Activated CD4-positive, alpha-beta memory T cell treated with anti-CD3 and anti-CD28 coated beads for 36 hours (primary cell): ENCODE measurements at regions not wholly inside any gene's neighbourhood (a gene's known extent, or its start where the extent isn't known, plus 50 kb on each side); places are given as distances from the start of the nearest gene placed in this dataset.

Experiments used
- CTCF ChIA-PET: fragments of 350-600 bp; sonication (Branson Sonifier 250); formaldehyde crosslinking; loops from one replicate; lab custom pipeline; 2021; ENCODE audit warnings: antibody characterized with exemption, inconsistent platforms; lab: Charles Lee
- POLR2A ChIA-PET: fragments of 350-600 bp; sonication (Branson Sonifier 250); formaldehyde crosslinking; loops from one replicate; lab custom pipeline; 2021; ENCODE audit warnings: antibody characterized with exemption; lab: Charles Lee
- DNase-seq: peaks from one replicate; pipeline ENCODE4 v3.0.0-alpha.2; 2020
- H3K27ac Mint-ChIP-seq: one replicate; pipeline ENCODE4 v1.8.0; 2021; ENCODE audit warnings: mixed read lengths
- H3K27me3 Mint-ChIP-seq: one replicate; pipeline ENCODE4 v1.8.0; 2021; ENCODE audit warnings: mixed read lengths
- H3K36me3 Mint-ChIP-seq: one replicate; pipeline ENCODE4 v1.8.0; 2021; ENCODE audit warnings: mixed read lengths
- H3K4me1 Mint-ChIP-seq: one replicate; pipeline ENCODE4 v1.8.0; 2021; ENCODE audit warnings: low read depth, mixed read lengths
- H3K4me3 Mint-ChIP-seq: one replicate; pipeline ENCODE4 v1.8.0; 2021; ENCODE audit warnings: mild to moderate bottlenecking, mixed read lengths
- H3K9me3 Mint-ChIP-seq: one replicate; pipeline ENCODE4 v1.8.0; 2021; ENCODE audit warnings: mixed read lengths
- intact Hi-C: fragments of 100-400 bp; cut with micrococcal nuclease; formaldehyde crosslinking; loops from one replicate; pipeline ENCODE4 v1.15.1; 2023

DNA sequence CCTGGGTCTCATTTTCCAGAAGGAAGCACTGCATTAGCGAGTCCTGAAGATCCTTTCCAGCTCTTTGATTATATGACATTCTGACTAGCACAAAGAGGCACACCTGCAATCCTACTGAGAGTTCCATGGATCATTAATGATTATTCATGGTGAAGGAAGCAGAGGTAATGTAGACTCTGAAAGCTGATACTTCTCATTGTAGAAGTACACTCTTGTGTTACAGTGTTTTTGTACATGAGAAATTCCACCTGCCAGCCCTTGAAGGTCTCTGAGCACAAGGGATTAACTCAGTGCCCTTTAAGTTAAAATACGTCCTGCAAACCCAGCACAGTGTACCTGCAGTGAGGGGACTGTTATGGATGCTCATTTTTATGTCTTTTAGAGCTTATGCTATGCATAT, 558.8 kb upstream of the FBXO33 start:
- no peaks in the 10 kb centered on the region for H3K9me3 Mint-ChIP-seq
- intact Hi-C loops: no loop called here
- CTCF ChIA-PET: no interaction called here

GRCh38 chr14:39988939-39989338, 556.7 kb upstream of the FBXO33 start:
- H3K27ac Mint-ChIP-seq: no peak overlapping the region
- H3K9me3 Mint-ChIP-seq: no peaks in the 10 kb centered on the region
- DNase-seq: no peak
- H3K27me3 Mint-ChIP-seq: no peaks in the 10 kb centered on the region
- ChIA-PET POLR2A (no interaction called here), CTCF (no interaction called here)
- no peak overlapping the region for H3K4me3 Mint-ChIP-seq
- H3K4me1 Mint-ChIP-seq: no peaks in the 10 kb centered on the region
- intact Hi-C loops: no loop called here
- H3K36me3 Mint-ChIP-seq: no peaks in the 10 kb centered on the region

More for the DNA sequence above, 558.8 kb upstream of the FBXO33 start:
- no peak for DNase-seq
- no peaks in the 10 kb centered on the region for H3K4me1 Mint-ChIP-seq
- H3K36me3 Mint-ChIP-seq: no peaks in the 10 kb centered on the region
- H3K4me3 Mint-ChIP-seq: no peak overlapping the region
- no peak overlapping the region for H3K27ac Mint-ChIP-seq
- no peaks in the 10 kb centered on the region for H3K27me3 Mint-ChIP-seq
- POLR2A ChIA-PET: no interaction called here

DNA sequence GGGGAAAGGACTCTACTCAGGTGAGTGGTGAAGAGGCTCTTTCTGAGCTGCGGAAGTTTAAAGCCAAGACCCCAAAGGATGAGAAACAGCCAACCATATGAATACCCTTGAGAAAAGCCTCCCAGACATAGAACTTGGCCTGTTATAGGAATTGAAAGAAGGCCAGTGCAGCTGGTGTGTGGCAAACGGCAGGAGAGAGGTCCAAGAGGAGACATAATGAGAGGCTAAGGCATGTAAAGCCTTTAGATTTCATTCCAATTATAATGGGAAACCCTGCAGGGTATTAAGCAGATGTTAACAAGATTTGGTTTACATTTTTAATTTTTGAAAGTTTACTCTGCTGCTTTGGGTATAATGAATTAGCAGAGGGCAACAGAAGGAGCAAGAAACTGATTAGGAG, 552.1 kb upstream of the FBXO33 start:
- H3K27ac Mint-ChIP-seq: no peak overlapping the region
- no peaks in the 10 kb centered on the region for H3K4me1 Mint-ChIP-seq
- no peak overlapping the region for H3K4me3 Mint-ChIP-seq
- H3K9me3 Mint-ChIP-seq: no peaks in the 10 kb centered on the region
- CTCF ChIA-PET: no interaction called here
- no peaks in the 10 kb centered on the region for H3K27me3 Mint-ChIP-seq
- H3K36me3 Mint-ChIP-seq: no peaks in the 10 kb centered on the region
- POLR2A ChIA-PET: no interaction called here
- no peak for DNase-seq
- intact Hi-C loops: no loop called here

DNA sequence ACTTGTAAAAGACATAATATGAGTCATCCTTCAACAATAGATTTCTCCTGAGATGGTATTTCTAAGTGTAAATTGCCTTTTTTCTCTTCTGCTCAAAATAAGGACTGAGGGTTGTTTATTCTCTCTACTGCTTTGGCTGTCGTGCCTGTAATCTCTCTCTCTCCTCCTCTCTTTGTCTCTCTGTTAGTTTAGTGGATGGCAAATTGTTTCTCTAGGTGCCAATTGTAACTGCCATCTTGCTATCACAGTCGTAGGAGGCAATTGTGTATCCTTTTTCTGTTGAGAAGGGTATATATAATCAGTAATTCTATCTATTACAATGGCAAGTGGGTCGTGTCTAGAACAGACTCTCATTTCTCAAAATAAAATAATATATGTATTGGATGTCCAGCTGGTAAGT, 545.0 kb upstream of the FBXO33 start:
- no peaks in the 10 kb centered on the region for H3K36me3 Mint-ChIP-seq
- no peak overlapping the region for H3K27ac Mint-ChIP-seq
- no peak for DNase-seq
- no peaks in the 10 kb centered on the region for H3K9me3 Mint-ChIP-seq
- ChIA-PET POLR2A (no interaction called here), CTCF (no interaction called here)
- H3K4me1 Mint-ChIP-seq: no peaks in the 10 kb centered on the region
- no peak overlapping the region for H3K4me3 Mint-ChIP-seq
- H3K27me3 Mint-ChIP-seq: no peaks in the 10 kb centered on the region
- intact Hi-C loops: no loop called here

- DNase-seq: no peak
- no peak overlapping the region for H3K4me3 Mint-ChIP-seq
- CTCF ChIA-PET: no interaction called here
- intact Hi-C loops: no loop called here
- no peaks in the 10 kb centered on the region for H3K4me1 Mint-ChIP-seq
- H3K36me3 Mint-ChIP-seq: no peaks in the 10 kb centered on the region
- no peak overlapping the region for H3K27ac Mint-ChIP-seq
- no peaks in the 10 kb centered on the region for H3K27me3 Mint-ChIP-seq
- POLR2A ChIA-PET: no interaction called here
- no peaks in the 10 kb centered on the region for H3K9me3 Mint-ChIP-seq
Measured at GRCh38 chr14:39974036-39974435, 541.8 kb upstream of the FBXO33 start.

DNA sequence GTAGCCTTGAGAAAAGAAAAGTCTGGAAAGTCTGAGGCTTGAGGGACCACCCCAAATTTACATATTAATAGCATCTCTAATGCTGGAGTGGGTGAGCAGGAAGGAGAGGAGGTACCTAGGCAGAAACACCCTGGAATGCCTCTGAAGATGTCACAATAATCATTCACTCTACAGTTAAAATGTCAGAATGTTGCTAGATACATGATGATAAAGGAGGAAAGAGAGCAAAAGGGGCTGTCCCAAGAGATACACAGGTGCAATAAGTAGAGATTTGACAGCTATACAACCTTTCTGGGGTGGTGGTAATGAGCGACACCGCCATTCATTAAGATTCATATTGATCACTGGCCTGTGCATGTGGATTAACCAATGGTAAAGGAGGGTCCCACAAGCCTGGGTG, 540.5 kb upstream of the FBXO33 start:
- intact Hi-C loops: no loop called here
- no peaks in the 10 kb centered on the region for H3K36me3 Mint-ChIP-seq
- no peak overlapping the region for H3K27ac Mint-ChIP-seq
- no peak for DNase-seq
- H3K27me3 Mint-ChIP-seq: no peaks in the 10 kb centered on the region
- no peaks in the 10 kb centered on the region for H3K9me3 Mint-ChIP-seq
- H3K4me1 Mint-ChIP-seq: no peaks in the 10 kb centered on the region
- ChIA-PET CTCF (no interaction called here), POLR2A (no interaction called here)
- H3K4me3 Mint-ChIP-seq: no peak overlapping the region

- Mint-ChIP-seq H3K9me3 (no peaks in the 10 kb centered on the region), H3K4me3 (no peak overlapping the region), H3K27me3 (no peaks in the 10 kb centered on the region), H3K4me1 (no peaks in the 10 kb centered on the region), H3K36me3 (no peaks in the 10 kb centered on the region), H3K27ac (no peak overlapping the region)
- intact Hi-C loops: no loop called here
- ChIA-PET CTCF (no interaction called here), POLR2A (no interaction called here)
- DNase-seq: no peak
Measured at GRCh38 chr14:39967885-39968284, 535.7 kb upstream of the FBXO33 start.

DNA sequence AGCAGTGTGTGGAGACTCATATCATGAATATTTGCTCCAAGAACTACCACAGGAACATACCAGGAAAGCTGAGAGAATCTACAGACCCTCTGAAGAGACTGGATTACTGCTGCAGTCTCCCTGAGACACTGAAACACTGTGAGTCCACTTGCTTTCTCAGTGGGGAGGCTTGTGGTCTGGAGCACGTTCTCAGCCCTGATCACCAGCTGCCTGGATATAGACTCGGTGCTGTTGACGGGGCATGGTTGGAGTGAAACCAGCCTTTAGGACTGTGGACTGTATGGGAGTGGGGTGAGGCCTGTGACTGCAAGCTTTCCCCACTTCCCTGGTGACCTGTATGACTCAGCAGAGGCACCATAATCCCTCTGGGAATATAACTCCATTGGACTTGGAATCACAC, 525.8 kb upstream of the FBXO33 start:
- Mint-ChIP-seq H3K4me3 (no peak overlapping the region), H3K36me3 (no peaks in the 10 kb centered on the region), H3K9me3 (peaks cover 27% of the 10 kb centered on the region), H3K27ac (no peak overlapping the region), H3K27me3 (no peaks in the 10 kb centered on the region), H3K4me1 (no peaks in the 10 kb centered on the region)
- POLR2A ChIA-PET: interaction anchor here (0.6 kb wide), 1 partner anchor 716 kb away, joined by 4 read pairs; no protein-coding TSS in a partner anchor
- intact Hi-C loops: no loop called here
- no peak for DNase-seq
- CTCF ChIA-PET: no interaction called here

DNA sequence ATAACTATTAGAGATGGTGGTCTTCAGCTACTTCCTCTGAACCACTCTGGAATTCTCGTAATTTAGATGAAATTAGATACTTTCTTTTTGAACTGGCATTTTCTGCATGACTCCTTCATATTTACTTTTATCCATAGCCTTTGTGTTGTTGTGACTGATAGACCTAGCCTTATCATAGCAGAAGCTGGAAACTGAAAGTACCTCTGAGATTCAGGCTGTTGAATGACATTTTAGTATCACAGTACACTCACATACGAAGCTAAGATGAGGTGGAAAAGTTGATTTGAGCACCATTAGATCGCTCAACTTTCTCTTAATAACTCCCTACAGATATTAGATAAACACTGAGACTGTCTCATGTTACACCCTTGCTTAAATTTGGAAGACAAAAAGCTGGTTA, 525.1 kb upstream of the FBXO33 start:
- CTCF ChIA-PET: no interaction called here
- no peak overlapping the region for H3K27ac Mint-ChIP-seq
- DNase-seq: no peak
- H3K36me3 Mint-ChIP-seq: no peaks in the 10 kb centered on the region
- POLR2A ChIA-PET: no interaction called here
- no peaks in the 10 kb centered on the region for H3K27me3 Mint-ChIP-seq
- no peaks in the 10 kb centered on the region for H3K4me1 Mint-ChIP-seq
- H3K9me3 Mint-ChIP-seq: peaks cover 31% of the 10 kb centered on the region
- no peak overlapping the region for H3K4me3 Mint-ChIP-seq
- intact Hi-C loops: no loop called here

DNA sequence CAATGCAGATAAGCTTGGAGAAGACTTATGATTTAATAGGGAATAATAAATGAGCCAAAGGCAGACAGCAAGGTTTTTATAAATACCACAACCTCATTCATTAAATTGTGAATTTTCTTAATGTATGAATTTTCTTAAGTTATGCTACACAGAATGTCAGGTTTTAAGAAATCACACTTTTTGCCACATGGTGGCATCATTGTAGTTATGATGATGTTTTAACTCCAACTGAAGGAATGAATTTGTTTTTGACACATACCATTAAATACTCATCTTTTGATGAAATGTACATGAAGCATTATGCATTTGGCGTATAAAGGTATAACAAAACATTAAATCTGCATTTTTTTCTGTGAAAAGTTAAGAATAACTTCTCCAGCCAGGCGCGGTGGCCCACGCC, 524.1 kb upstream of the FBXO33 start:
- Mint-ChIP-seq H3K4me3 (no peak overlapping the region), H3K4me1 (no peaks in the 10 kb centered on the region), H3K9me3 (peaks cover 30% of the 10 kb centered on the region), H3K27me3 (no peaks in the 10 kb centered on the region), H3K36me3 (no peaks in the 10 kb centered on the region), H3K27ac (no peak overlapping the region)
- DNase-seq: no peak
- intact Hi-C loops: no loop called here
- POLR2A ChIA-PET: no interaction called here
- CTCF ChIA-PET: no interaction called here

- Mint-ChIP-seq H3K27me3 (no peaks in the 10 kb centered on the region), H3K9me3 (peaks cover 11% of the 10 kb centered on the region), H3K36me3 (no peaks in the 10 kb centered on the region), H3K4me3 (no peak overlapping the region), H3K27ac (no peak overlapping the region), H3K4me1 (no peaks in the 10 kb centered on the region)
- intact Hi-C loops: no loop called here
- POLR2A ChIA-PET: no interaction called here
- CTCF ChIA-PET: no interaction called here
- DNase-seq: no peak
Measured at GRCh38 chr14:39948235-39948634, 516.0 kb upstream of the FBXO33 start.

DNA sequence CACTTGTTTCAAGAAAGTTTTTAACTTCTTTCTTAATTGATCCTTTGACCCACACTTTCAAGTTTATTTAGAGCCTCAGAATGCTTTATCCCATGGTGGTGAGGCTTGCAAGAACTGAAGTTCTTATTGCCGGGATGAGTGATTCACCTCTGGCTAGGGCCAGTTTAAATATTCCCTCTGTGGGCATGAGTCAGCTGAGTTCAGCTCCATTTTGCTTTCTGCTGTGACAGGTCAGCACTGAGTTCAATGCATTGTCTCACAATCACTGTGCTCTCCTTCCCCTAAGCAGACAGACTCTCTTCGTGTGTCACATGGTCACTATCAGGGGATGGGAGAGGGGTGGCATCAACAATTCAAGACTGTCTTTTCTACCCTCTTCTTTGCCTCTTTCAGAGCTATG, 514.6 kb upstream of the FBXO33 start:
- POLR2A ChIA-PET: interaction anchor here (0.7 kb wide), 1 partner anchor 143 kb away, joined by 4 read pairs; no protein-coding TSS in a partner anchor
- no peaks in the 10 kb centered on the region for H3K36me3 Mint-ChIP-seq
- DNase-seq: no peak
- H3K27me3 Mint-ChIP-seq: no peaks in the 10 kb centered on the region
- H3K27ac Mint-ChIP-seq: no peak overlapping the region
- no peak overlapping the region for H3K4me3 Mint-ChIP-seq
- CTCF ChIA-PET: no interaction called here
- peaks cover 5% of the 10 kb centered on the region for H3K9me3 Mint-ChIP-seq
- no peaks in the 10 kb centered on the region for H3K4me1 Mint-ChIP-seq
- intact Hi-C loops: no loop called here

DNA sequence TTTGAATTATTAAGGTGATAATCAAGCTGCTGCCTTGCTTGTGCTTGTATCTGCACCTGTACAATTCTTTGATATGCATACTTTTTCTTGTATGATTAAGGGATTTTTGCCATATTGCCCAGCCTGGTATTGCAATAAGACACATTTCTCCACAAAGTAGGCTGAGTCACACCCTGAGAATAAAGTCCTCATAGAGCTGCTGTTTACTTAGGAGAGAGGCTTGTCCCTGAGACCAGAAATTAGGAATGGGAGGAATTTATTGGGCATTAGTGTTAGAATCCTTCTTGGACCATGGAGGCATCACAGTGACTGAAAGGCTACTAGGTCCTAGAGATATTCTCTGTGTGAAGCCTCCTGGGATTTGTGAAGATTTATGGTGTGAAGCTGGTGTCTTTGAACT, 506.8 kb upstream of the FBXO33 start:
- Mint-ChIP-seq H3K27me3 (no peaks in the 10 kb centered on the region), H3K27ac (no peak overlapping the region), H3K9me3 (peaks cover 1% of the 10 kb centered on the region), H3K4me3 (no peak overlapping the region), H3K4me1 (peaks cover 3% of the 10 kb centered on the region), H3K36me3 (no peaks in the 10 kb centered on the region)
- intact Hi-C loops: no loop called here
- POLR2A ChIA-PET: no interaction called here
- no peak for DNase-seq
- CTCF ChIA-PET: no interaction called here
